K562 (cell line): ENCODE measurements at regions not wholly inside any gene's neighbourhood (a gene's known extent, or its start where the extent isn't known, plus 50 kb on each side); places are given as distances from the start of the nearest gene placed in this dataset.

Source experiments
- CBX2 ChIP-seq: fragments of 200-600 bp; sonication (generic); IDR thresholded peaks from one replicate; pipeline ENCODE4 v1.6.1; 2012; ENCODE audit warnings: mild to moderate bottlenecking, low read length, inconsistent platforms; ENCODE audit not compliant: insufficient read depth, poor library complexity, severe bottlenecking
- EP300 ChIP-seq: IDR thresholded peaks from 2 replicates; pipeline ENCODE4 v1.6.1; 2012; ENCODE audit warnings: low read length, improper control_type of control experiment
- L3MBTL2 ChIP-seq: fragments of 450-650 bp; IDR thresholded peaks from 2 replicates; pipeline ENCODE4 v1.6.1; 2016; ENCODE audit warnings: mild to moderate bottlenecking, moderate library complexity
- RFX5 ChIP-seq: IDR thresholded peaks from 2 replicates; pipeline ENCODE4 v1.6.1; 2011; ENCODE audit warnings: low read depth, mild to moderate bottlenecking, improper control_type of control experiment, low read length
- TF ChIP-seq, protein P1 (sequence below): sonication (generic); formaldehyde crosslinking; IDR thresholded peaks from 2 replicates; pipeline ENCODE4 v1.8.0; 2022; ENCODE audit warnings: mild to moderate bottlenecking, missing genetic modification reagents

DNA sequence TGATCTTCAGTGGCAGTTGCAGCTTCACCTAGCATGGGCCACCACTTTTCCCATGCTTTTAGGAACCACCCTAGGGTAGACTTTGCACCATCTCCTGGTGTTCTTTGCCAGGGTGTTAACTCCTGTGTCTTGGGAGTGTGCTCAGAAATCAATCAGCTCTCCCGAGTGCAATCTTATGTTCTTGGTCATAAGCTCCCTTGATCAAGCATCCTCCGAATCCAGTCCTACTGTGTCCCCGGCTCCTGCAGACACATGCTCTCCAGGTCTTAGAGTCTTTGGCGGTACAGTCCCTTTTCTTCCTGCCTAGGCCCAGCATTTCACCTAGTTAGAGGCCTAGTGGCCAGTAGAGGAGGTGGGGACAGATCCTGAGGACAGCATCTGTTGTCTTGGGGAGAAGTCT is 74.7 kb upstream of the SYN2 start:
- TF ChIP-seq, protein P1, sequence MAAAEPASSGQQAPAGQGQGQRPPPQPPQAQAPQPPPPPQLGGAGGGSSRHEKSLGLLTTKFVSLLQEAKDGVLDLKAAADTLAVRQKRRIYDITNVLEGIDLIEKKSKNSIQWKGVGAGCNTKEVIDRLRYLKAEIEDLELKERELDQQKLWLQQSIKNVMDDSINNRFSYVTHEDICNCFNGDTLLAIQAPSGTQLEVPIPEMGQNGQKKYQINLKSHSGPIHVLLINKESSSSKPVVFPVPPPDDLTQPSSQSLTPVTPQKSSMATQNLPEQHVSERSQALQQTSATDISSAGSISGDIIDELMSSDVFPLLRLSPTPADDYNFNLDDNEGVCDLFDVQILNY (CRISPR knock-in tag), result no peak
- TF ChIP-seq L3MBTL2, result no peak
- no peak for TF ChIP-seq EP300
- no peak for TF ChIP-seq RFX5
- TF ChIP-seq CBX2, result no peak
